Gastroesophageal sphincter (tissue), 4 donors: ENCODE measurements at regions not wholly inside any gene's neighbourhood (a gene's known extent, or its start where the extent isn't known, plus 50 kb on each side); places are given as distances from the start of the nearest gene placed in this dataset.

ENCODE experiments used
- ATAC-seq: fragments of 150-250 bp; one replicate; pipeline ENCODE4 v1.9.1; 2016; ENCODE audit warnings: mild to moderate bottlenecking, moderate library complexity
- H3K27ac ChIP-seq, 4 donors: fragments of 200-600 bp; sonication (generic) in 3 of 4; 1 replicate in 3 of 4; 2 replicates in 1 of 4; pipeline ENCODE4 v1.5.1; 2016 to 2019
- H3K27me3 ChIP-seq: fragments of 200-600 bp; sonication (generic); one replicate; pipeline ENCODE4 v1.5.1; 2019
- H3K36me3 ChIP-seq, 2 donors: fragments of 200-600 bp; sonication (generic); one replicate each; pipeline ENCODE4 v1.5.1; 2019; ENCODE audit warnings: control low read depth in 1 of 2
- H3K4me1 ChIP-seq, 3 donors: fragments of 200-600 bp; sonication (generic); 1 replicate in 2 of 3; 2 replicates in 1 of 3; pipeline ENCODE4 v1.5.1; 2016 to 2019; ENCODE audit warnings: control low read depth in 2 of 3
- H3K4me3 ChIP-seq, 2 donors: fragments of 200-600 bp; sonication (generic); one replicate each; pipeline ENCODE4 v1.5.1; 2019; ENCODE audit warnings: mild to moderate bottlenecking in 1 of 2, moderate library complexity in 1 of 2
- H3K9me3 ChIP-seq, 3 donors: fragments of 200-600 bp; sonication (generic); one replicate each; pipeline ENCODE4 v1.5.1; 2017 to 2019; ENCODE audit warnings: control low read depth in 2 of 3
- EP300 ChIP-seq: sonication (generic); formaldehyde crosslinking; IDR thresholded peaks from one replicate; pipeline ENCODE4 v1.6.1; 2017; ENCODE audit warnings: antibody characterized with exemption, mild to moderate bottlenecking
- POLR2A ChIP-seq, 2 donors: fragments of 450-650 bp; IDR thresholded peaks; one replicate each; pipeline ENCODE4 v1.6.1; 2017; ENCODE audit warnings: antibody characterized with exemption in 2 of 2, mild to moderate bottlenecking in 2 of 2, moderate library complexity in 1 of 2
- POLR2AphosphoS5 ChIP-seq: sonication (generic); formaldehyde crosslinking; IDR thresholded peaks from one replicate; pipeline ENCODE4 v1.6.1; 2017; ENCODE audit warnings: antibody characterized with exemption
- WGBS, 2 donors: methylation state at CpG; one replicate each; pipeline ENCODE4 v1.1.5; 2018; ENCODE audit warnings: low coverage in 1 of 2; 5-methylcytosine and 5-hydroxymethylcytosine counted together
- TF ChIP-seq, protein P1 (sequence below), 4 experiments: fragments of 200-600 bp in 2 of 4; fragments of 450-650 bp in 2 of 4; sonication (generic) in 1 of 4; IDR thresholded peaks; one replicate each; pipeline ENCODE4 v1.5.1; 2017 to 2019; ENCODE audit warnings: antibody characterized with exemption in 4 of 4, mild to moderate bottlenecking in 2 of 4, moderate library complexity in 2 of 4

DNA sequence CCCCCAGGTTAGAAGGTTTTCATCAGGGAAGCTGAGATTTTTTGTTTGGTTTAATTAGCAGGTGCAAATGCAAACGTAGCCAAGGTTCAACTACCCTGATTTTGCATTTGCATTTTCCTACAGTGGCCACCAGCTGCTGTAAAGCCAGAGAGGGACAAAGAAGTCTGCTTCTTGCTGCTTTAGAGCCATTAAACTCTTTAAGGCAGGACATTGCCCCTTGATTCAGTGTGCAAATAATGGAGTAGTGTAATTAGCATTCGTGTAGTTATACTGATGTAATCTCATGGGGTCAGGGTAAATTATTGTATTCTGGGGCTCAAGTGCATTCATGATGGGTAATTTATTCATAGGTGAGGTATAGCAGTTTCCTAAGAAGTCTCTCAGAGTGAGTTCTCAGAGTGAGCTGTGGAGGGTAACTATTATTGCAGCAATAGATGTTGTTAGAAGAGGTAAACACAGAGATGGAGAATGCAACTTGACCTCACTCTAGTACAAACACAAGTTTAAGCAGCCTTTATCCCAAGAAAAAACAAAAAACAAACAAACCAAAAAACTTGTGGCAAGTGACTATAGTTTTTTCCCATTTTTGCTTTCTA is 526.5 kb downstream of the KIF4B start:
- no peaks in the 10 kb centered on the region for H3K4me1 ChIP-seq
- H3K9me3 ChIP-seq, result peaks cover 0 to 5% (median 0%) of the 10 kb centered on the region in 3 donors
- H3K27ac ChIP-seq, result no peak overlapping the region
- H3K4me3 ChIP-seq, result no peak overlapping the region
- no peaks in the 10 kb centered on the region for H3K27me3 ChIP-seq
- ATAC-seq, result no peak
- no peaks in the 10 kb centered on the region for H3K36me3 ChIP-seq
- WGBS, 2 donors, result 11 to 39% methylated on average over 1 to 2 of the region's 2 CpGs
- TF ChIP-seq POLR2AphosphoS5, result no peak

DNA sequence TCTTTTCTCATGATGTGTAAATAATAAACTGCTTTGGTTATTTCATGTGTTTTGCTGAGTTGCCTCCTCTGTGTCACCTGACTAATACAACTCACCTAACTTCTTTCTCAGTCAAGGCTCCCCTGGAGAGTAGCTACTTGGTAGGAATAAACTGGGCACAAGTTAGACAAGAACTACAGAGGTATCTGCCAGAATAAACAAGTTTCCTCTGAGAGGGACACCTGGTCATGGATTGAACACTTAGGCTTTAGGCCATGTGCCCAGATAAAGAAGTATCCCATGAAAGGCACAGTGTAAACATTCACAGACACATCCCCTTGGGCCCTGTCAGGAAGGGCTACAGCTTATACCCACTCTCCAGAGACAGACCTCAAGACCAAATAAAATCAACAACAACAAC is 532.5 kb downstream of the KIF4B start:
- Histone ChIP-seq H3K27ac (no peak overlapping the region), H3K36me3 (no peaks in the 10 kb centered on the region), H3K9me3 (peaks cover 0 to 5% (median 0%) of the 10 kb centered on the region in 3 donors), H3K4me1 (no peaks in the 10 kb centered on the region), H3K4me3 (no peak overlapping the region), H3K27me3 (no peaks in the 10 kb centered on the region)
- TF ChIP-seq EP300 (no peak), POLR2A (IDR thresholded peaks at IDR 0.05) (no peak), POLR2AphosphoS5 (no peak)
- TF ChIP-seq, protein P1, sequence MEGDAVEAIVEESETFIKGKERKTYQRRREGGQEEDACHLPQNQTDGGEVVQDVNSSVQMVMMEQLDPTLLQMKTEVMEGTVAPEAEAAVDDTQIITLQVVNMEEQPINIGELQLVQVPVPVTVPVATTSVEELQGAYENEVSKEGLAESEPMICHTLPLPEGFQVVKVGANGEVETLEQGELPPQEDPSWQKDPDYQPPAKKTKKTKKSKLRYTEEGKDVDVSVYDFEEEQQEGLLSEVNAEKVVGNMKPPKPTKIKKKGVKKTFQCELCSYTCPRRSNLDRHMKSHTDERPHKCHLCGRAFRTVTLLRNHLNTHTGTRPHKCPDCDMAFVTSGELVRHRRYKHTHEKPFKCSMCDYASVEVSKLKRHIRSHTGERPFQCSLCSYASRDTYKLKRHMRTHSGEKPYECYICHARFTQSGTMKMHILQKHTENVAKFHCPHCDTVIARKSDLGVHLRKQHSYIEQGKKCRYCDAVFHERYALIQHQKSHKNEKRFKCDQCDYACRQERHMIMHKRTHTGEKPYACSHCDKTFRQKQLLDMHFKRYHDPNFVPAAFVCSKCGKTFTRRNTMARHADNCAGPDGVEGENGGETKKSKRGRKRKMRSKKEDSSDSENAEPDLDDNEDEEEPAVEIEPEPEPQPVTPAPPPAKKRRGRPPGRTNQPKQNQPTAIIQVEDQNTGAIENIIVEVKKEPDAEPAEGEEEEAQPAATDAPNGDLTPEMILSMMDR (IDR thresholded peaks at IDR 0.05), result no peak
- ATAC-seq, result no peak

DNA sequence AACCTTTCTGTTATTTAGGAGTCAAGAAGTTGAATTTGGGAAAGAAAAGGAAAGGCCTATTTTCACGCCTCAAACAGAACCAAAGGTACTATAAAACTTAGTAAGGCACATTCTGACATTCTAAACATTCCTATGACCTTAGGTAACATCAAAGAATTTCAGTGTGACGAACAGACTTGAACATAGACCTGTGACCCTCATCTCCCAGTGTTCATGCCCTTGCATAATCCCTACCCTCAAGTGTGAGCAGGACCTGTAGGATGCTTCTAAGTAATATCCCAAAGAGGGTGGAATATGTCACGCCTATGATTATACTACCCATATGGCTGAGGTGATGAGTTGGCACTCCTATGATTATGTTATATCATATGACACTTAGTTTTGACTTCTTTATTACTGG is 540.9 kb downstream of the KIF4B start:
- no peak overlapping the region for H3K27ac ChIP-seq
- H3K27me3 ChIP-seq, result no peaks in the 10 kb centered on the region
- H3K4me1 ChIP-seq, result no peaks in the 10 kb centered on the region
- no peak overlapping the region for H3K4me3 ChIP-seq
- WGBS, 2 donors, result 82 to 94% methylated on average over 2 to 3 of the region's 3 CpGs
- TF ChIP-seq EP300 (no peak), POLR2AphosphoS5 (no peak), POLR2A (IDR thresholded peaks at IDR 0.05) (no peak)
- TF ChIP-seq, protein P1 (IDR thresholded peaks at IDR 0.05), result no peak
- ATAC-seq, result no peak
- H3K9me3 ChIP-seq, result no peaks in the 10 kb centered on the region
- no peaks in the 10 kb centered on the region for H3K36me3 ChIP-seq

DNA sequence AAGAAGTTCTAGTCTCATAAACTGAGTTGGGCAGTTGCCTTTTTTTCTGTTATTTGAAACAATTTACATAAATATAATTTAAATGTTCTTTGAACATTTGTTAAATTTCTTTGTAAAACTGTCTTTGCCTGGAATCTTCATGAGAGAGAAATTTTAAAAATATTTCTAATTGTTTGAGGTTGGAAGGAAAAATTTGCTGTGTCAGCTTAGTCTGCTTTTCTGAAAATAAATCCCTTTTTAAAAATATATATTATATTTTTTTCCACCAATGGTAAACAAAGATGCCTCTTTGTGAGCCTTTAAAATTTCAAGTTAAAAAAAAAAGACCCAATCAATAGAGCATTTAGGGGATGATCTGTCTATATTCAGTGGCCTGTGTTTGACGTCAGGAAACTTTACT is 542.7 kb downstream of the KIF4B start:
- H3K4me1 ChIP-seq, result no peaks in the 10 kb centered on the region
- no peaks in the 10 kb centered on the region for H3K36me3 ChIP-seq
- no peak for ATAC-seq
- no peak overlapping the region for H3K4me3 ChIP-seq
- no peaks in the 10 kb centered on the region for H3K9me3 ChIP-seq
- 63 to 70% methylated on average over 1 of the region's 1 CpG for WGBS, 2 donors
- TF ChIP-seq EP300 (no peak), POLR2AphosphoS5 (no peak), POLR2A (IDR thresholded peaks at IDR 0.05) (no peak)
- TF ChIP-seq, protein P1 (IDR thresholded peaks at IDR 0.05), result no peak
- H3K27ac ChIP-seq, result no peak overlapping the region
- no peaks in the 10 kb centered on the region for H3K27me3 ChIP-seq

DNA sequence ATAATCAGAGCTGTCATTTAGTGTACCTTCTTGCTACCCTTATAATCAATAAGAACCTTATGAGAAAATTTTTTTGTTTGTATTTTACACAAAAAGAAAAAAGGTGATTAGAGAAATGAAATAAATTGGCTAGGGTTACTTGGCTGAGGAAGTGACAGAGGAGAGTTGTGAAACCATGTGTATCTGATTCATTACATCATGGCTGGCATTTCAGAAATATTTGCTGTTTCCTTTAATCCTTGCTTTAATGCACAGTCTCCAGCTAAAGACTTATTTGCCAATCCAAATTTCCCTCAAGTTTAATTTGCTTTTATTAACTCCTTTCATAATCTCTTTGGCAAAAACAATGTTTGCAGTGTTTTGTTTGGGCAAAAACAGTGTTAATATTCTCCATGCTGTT is 543.1 kb downstream of the KIF4B start:
- no peaks in the 10 kb centered on the region for H3K36me3 ChIP-seq
- H3K27ac ChIP-seq, result no peak overlapping the region
- TF ChIP-seq, protein P1 (IDR thresholded peaks at IDR 0.05), result no peak
- TF ChIP-seq POLR2AphosphoS5, result no peak
- TF ChIP-seq EP300, result no peak
- no peak for TF ChIP-seq POLR2A (IDR thresholded peaks at IDR 0.05)
- no peaks in the 10 kb centered on the region for H3K4me1 ChIP-seq
- H3K9me3 ChIP-seq, result no peaks in the 10 kb centered on the region
- no peaks in the 10 kb centered on the region for H3K27me3 ChIP-seq
- no peak for ATAC-seq
- no peak overlapping the region for H3K4me3 ChIP-seq

DNA sequence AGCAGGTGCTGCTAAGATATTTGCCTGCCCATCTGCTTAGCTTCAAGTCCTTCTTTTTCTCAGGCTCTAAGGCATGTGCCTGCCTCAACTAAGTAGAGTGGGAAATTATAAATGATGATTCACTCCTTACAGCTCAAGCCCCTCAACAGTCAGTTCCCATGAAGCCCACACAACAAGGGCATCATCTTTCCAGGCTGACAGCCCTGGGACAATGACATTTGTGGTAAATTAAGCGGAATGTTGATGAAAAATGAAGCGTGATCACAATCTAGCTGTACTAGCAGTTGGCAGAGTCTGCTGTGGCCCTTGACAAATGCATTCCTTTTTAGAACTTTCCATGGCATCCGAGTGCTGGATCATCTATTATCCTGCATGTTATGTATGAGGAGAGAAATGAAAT is 548.6 kb downstream of the KIF4B start:
- H3K27me3 ChIP-seq, result no peaks in the 10 kb centered on the region
- H3K9me3 ChIP-seq, result no peaks in the 10 kb centered on the region
- H3K4me1 ChIP-seq, result no peaks in the 10 kb centered on the region
- 36 to 76% methylated on average over 2 to 3 of the region's 3 CpGs for WGBS, 2 donors
- TF ChIP-seq, protein P1 (IDR thresholded peaks at IDR 0.05), result no peak
- no peak for ATAC-seq
- no peak overlapping the region for H3K27ac ChIP-seq
- H3K4me3 ChIP-seq, result no peak overlapping the region
- H3K36me3 ChIP-seq, result no peaks in the 10 kb centered on the region
